H9 (cell line): ENCODE measurements at regions not wholly inside any gene's neighbourhood (a gene's known extent, or its start where the extent isn't known, plus 50 kb on each side); places are given as distances from the start of the nearest gene placed in this dataset.
A peak's percentile ranks its signal among the peaks of the same experiment; 100 is the strongest.
"Not testable (repeated sequence)": the region's sequence is repeated elsewhere in the genome, so short reads cannot be mapped to it uniquely, and the experiment has no call there.

ENCODE experiments used
- DNase-seq: peaks from one replicate; pipeline ENCODE4 v3.0.0-alpha.2; 2017
- H2AFZ ChIP-seq: one replicate; pipeline ENCODE4 v1.6.1; 2013; ENCODE audit warnings: mild to moderate bottlenecking, low read length, control low read depth, moderate library complexity
- H2AK5ac ChIP-seq: 2 replicates; pipeline ENCODE4 v1.6.1; 2013; ENCODE audit warnings: low read length, control low read depth, mixed read lengths; ENCODE audit not compliant: insufficient read length
- H2BK120ac ChIP-seq: one replicate; pipeline ENCODE4 v1.6.1; 2013; ENCODE audit warnings: low read depth, mild to moderate bottlenecking, low read length, control low read depth, inconsistent platforms; ENCODE audit not compliant: poor library complexity, severe bottlenecking
- H2BK12ac ChIP-seq: 2 replicates; pipeline ENCODE4 v1.6.1; 2013; ENCODE audit warnings: low read length, control low read depth, mixed read lengths, low read depth; ENCODE audit not compliant: insufficient read length
- H2BK15ac ChIP-seq: 2 replicates; pipeline ENCODE4 v1.6.1; 2013; ENCODE audit warnings: low read depth, low read length, control low read depth
- H2BK20ac ChIP-seq: one replicate; pipeline ENCODE4 v1.6.1; 2013; ENCODE audit warnings: low read depth, mild to moderate bottlenecking, low read length, control low read depth, inconsistent platforms; ENCODE audit not compliant: poor library complexity, severe bottlenecking
- H2BK5ac ChIP-seq: 2 replicates; pipeline ENCODE4 v1.6.1; 2013; ENCODE audit warnings: low read length, control low read depth, mixed read lengths; ENCODE audit not compliant: insufficient read length
- H3K14ac ChIP-seq: 2 replicates; pipeline ENCODE4 v1.6.1; 2013; ENCODE audit warnings: low read length, control low read depth; ENCODE audit not compliant: insufficient read depth
- H3K18ac ChIP-seq: 2 replicates; pipeline ENCODE4 v1.6.1; 2013; ENCODE audit warnings: low read depth, mild to moderate bottlenecking, mixed read lengths, low read length, control low read depth; ENCODE audit not compliant: insufficient read length
- H3K23ac ChIP-seq: 2 replicates; pipeline ENCODE4 v1.6.1; 2013; ENCODE audit warnings: low read length, control low read depth, mixed read lengths, low read depth; ENCODE audit not compliant: insufficient read length
- H3K23me2 ChIP-seq: 2 replicates; pipeline ENCODE4 v1.6.1; 2013; ENCODE audit warnings: low read depth, mild to moderate bottlenecking, mixed read lengths, low read length, control low read depth; ENCODE audit not compliant: insufficient read length, poor library complexity, severe bottlenecking
- H3K27ac ChIP-seq: 2 replicates; pipeline ENCODE4 v1.5.1; 2013; ENCODE audit warnings: low read length, control low read depth, mixed read lengths, low read depth; ENCODE audit not compliant: insufficient read length
- H3K27me3 ChIP-seq: 2 replicates; pipeline ENCODE4 v1.6.1; 2013; ENCODE audit warnings: low read length, control low read depth, inconsistent platforms; ENCODE audit not compliant: insufficient read depth
- H3K4ac ChIP-seq: 2 replicates; pipeline ENCODE4 v1.6.1; 2013; ENCODE audit warnings: low read depth, mild to moderate bottlenecking, control low read depth, inconsistent platforms, low read length, moderate library complexity
- H3K4me1 ChIP-seq: 2 replicates; pipeline ENCODE4 v1.6.1; 2013; ENCODE audit warnings: low read length, control low read depth, inconsistent platforms; ENCODE audit not compliant: insufficient read depth
- H3K4me2 ChIP-seq: 2 replicates; pipeline ENCODE4 v1.6.1; 2013; ENCODE audit warnings: low read length, control low read depth, mixed read lengths; ENCODE audit not compliant: insufficient read length, insufficient read depth
- H3K56ac ChIP-seq: 2 replicates; pipeline ENCODE4 v1.6.1; 2013; ENCODE audit warnings: low read depth, mild to moderate bottlenecking, mixed read lengths, low read length, control low read depth; ENCODE audit not compliant: insufficient read length
- H3K79me1 ChIP-seq: 2 replicates; pipeline ENCODE4 v1.6.1; 2013; ENCODE audit warnings: low read depth, mild to moderate bottlenecking, moderate library complexity, low read length, control low read depth, inconsistent platforms; ENCODE audit not compliant: insufficient read depth, poor library complexity, severe bottlenecking
- H3K79me2 ChIP-seq: 2 replicates; pipeline ENCODE4 v1.6.1; 2013; ENCODE audit warnings: low read length, control low read depth, inconsistent platforms; ENCODE audit not compliant: insufficient read depth
- H3K9ac ChIP-seq: 2 replicates; pipeline ENCODE4 v1.6.1; 2013; ENCODE audit warnings: low read length, control low read depth, mixed read lengths; ENCODE audit not compliant: insufficient read length; ENCODE audit errors: extremely low read depth
- H3K9me3 ChIP-seq: one replicate; pipeline ENCODE4 v1.6.1; 2013; ENCODE audit warnings: low read depth, low read length, inconsistent platforms; ENCODE audit not compliant: control insufficient read depth
- H3T11ph ChIP-seq: one replicate; pipeline ENCODE4 v1.6.1; 2013; ENCODE audit warnings: mild to moderate bottlenecking, low read length, control low read depth, inconsistent platforms
- H4K20me1 ChIP-seq: one replicate; pipeline ENCODE4 v1.6.1; 2013; ENCODE audit not compliant: control insufficient read depth, insufficient read length, insufficient read depth
- H4K5ac ChIP-seq: 2 replicates; pipeline ENCODE4 v1.6.1; 2013; ENCODE audit warnings: low read depth, mild to moderate bottlenecking, mixed read lengths, low read length, control low read depth; ENCODE audit not compliant: insufficient read length
- H4K8ac ChIP-seq: replicated peaks from 2 replicates; pipeline ENCODE4 v1.6.1; 2013; ENCODE audit warnings: low read length, control low read depth, mixed read lengths, low read depth; ENCODE audit not compliant: insufficient read length
- H4K91ac ChIP-seq: 2 replicates; pipeline ENCODE4 v1.6.1; 2013; ENCODE audit warnings: low read depth, mild to moderate bottlenecking, moderate library complexity, mixed read lengths, low read length, control low read depth; ENCODE audit not compliant: insufficient read length
- H3K27ac Mint-ChIP-seq, 3 experiments: 2 replicates in 2 of 3; 3 replicates in 1 of 3; pipeline ENCODE4 v1.8.0; 2020 to 2021; ENCODE audit warnings: mixed read lengths in 3 of 3, mild to moderate bottlenecking in 1 of 3, moderate library complexity in 1 of 3
- H3K27me3 Mint-ChIP-seq: 2 replicates; pipeline ENCODE4 v1.8.0; 2021; ENCODE audit warnings: low read depth, mild to moderate bottlenecking, moderate library complexity, mixed read lengths
- H3K36me3 Mint-ChIP-seq, 3 experiments: 2 replicates in 2 of 3; 3 replicates in 1 of 3; pipeline ENCODE4 v1.8.0; 2020 to 2021; ENCODE audit warnings: low read depth in 3 of 3, mixed read lengths in 3 of 3; ENCODE audit not compliant: insufficient read depth in 1 of 3
- H3K4me1 Mint-ChIP-seq, 2 experiments: 2 replicates each; pipeline ENCODE4 v1.8.0; 2020; ENCODE audit warnings: mixed read lengths in 2 of 2
- H3K4me3 Mint-ChIP-seq, 2 experiments: 2 replicates in 1 of 2; 3 replicates in 1 of 2; pipeline ENCODE4 v1.8.0; 2020 to 2021; ENCODE audit warnings: mild to moderate bottlenecking in 2 of 2, mixed read lengths in 2 of 2, moderate library complexity in 1 of 2
- H3K9me3 Mint-ChIP-seq, 2 experiments: 2 replicates in 1 of 2; 3 replicates in 1 of 2; pipeline ENCODE4 v1.8.0; 2020; ENCODE audit warnings: mild to moderate bottlenecking in 2 of 2, mixed read lengths in 2 of 2, moderate library complexity in 1 of 2
- CTCF ChIP-seq: fragments of 200-600 bp; sonication (generic); conservative IDR thresholded peaks from 3 replicates; pipeline ENCODE4 v1.8.0; 2021; ENCODE audit warnings: antibody characterized with exemption, mild to moderate bottlenecking
- WGBS: extraction: QIAGEN DNeasy Blood & Tissue Kit; methylation state at CpG from one replicate; pipeline ENCODE4 v1.1.7; 2013; ENCODE audit warnings: missing lambda C conversion rate, low lambda C conversion rate, mixed read lengths; ENCODE audit not compliant: insufficient read length; ENCODE audit errors: extremely low coverage; 5-methylcytosine and 5-hydroxymethylcytosine counted together

- WGBS: no CpG with 5 or more reads among the region's 26 CpGs
Observed at GRCh38 chr11:67792273-67792990, 118.0 kb upstream of the ALDH3B2 start.

GRCh38 chr11:67791598-67792170 is 117.3 kb upstream of the ALDH3B2 start:
- H3K79me2 ChIP-seq, H3K9ac ChIP-seq, H3K23me2 ChIP-seq, H2BK20ac ChIP-seq, H3K9me3 Mint-ChIP-seq, H3K27me3 ChIP-seq, H3T11ph ChIP-seq, H2BK120ac ChIP-seq, H3K18ac ChIP-seq, H3K4me1 ChIP-seq, H3K9me3 ChIP-seq, H3K14ac ChIP-seq, H3K79me1 ChIP-seq, H2AFZ ChIP-seq, H2BK12ac ChIP-seq, H4K5ac ChIP-seq, H3K27ac ChIP-seq, H3K23ac ChIP-seq, H4K20me1 ChIP-seq, H3K4me2 ChIP-seq, H3K4ac ChIP-seq, H2BK15ac ChIP-seq, H2BK5ac ChIP-seq, H3K27me3 Mint-ChIP-seq, H4K8ac ChIP-seq, H3K36me3 Mint-ChIP-seq, H3K56ac ChIP-seq, H2AK5ac ChIP-seq, H4K91ac ChIP-seq: not testable (repeated sequence)
- DNase-seq: peak; percentile 45
- H3K27ac Mint-ChIP-seq: peak overlapping the region in 1 of 3 experiments; percentile 15; a peak in 2 of 7 replicates
- peak overlapping the region; percentile 27 to 35; a peak in 1 of 5 replicates for H3K4me3 Mint-ChIP-seq
- WGBS: no CpG with 5 or more reads among the region's 11 CpGs
- peaks cover 14% of the 10 kb centered on the region in 2 experiments for H3K4me1 Mint-ChIP-seq

More at GRCh38 chr11:67792273-67792990, 118.0 kb upstream of the ALDH3B2 start:
- not testable (repeated sequence) for H3K9me3 ChIP-seq, H3K79me1 ChIP-seq, H3K36me3 Mint-ChIP-seq, H3K27ac ChIP-seq, H4K91ac ChIP-seq, H3K18ac ChIP-seq, H3K56ac ChIP-seq, H3K27me3 Mint-ChIP-seq, H3K14ac ChIP-seq, H3K9me3 Mint-ChIP-seq, H3K27ac Mint-ChIP-seq, H2AK5ac ChIP-seq, H2BK5ac ChIP-seq, H4K5ac ChIP-seq, H3K4ac ChIP-seq, H2BK12ac ChIP-seq, H3K27me3 ChIP-seq, H4K8ac ChIP-seq, H3K23ac ChIP-seq, H2AFZ ChIP-seq, H3K9ac ChIP-seq, H3K4me2 ChIP-seq, H2BK120ac ChIP-seq, H4K20me1 ChIP-seq, H3K79me2 ChIP-seq, H3K23me2 ChIP-seq, H3T11ph ChIP-seq, H2BK20ac ChIP-seq, H3K4me1 ChIP-seq, H2BK15ac ChIP-seq
- Mint-ChIP-seq H3K4me1 (peaks cover 12 to 14% of the 10 kb centered on the region in 2 experiments), H3K4me3 (peak overlapping the region in 1 of 2 experiments; percentile 35; a peak in 1 of 5 replicates)
- peak; percentile 73 for TF ChIP-seq CTCF
- peak; percentile 64 for DNase-seq
